Breast epithelium (tissue), 4 donors: ENCODE measurements at regions not wholly inside any gene's neighbourhood (a gene's known extent, or its start where the extent isn't known, plus 50 kb on each side); places are given as distances from the start of the nearest gene placed in this dataset.

Experiments
- DNase-seq, 2 donors: peaks; one replicate each; pipeline ENCODE4 v3.0.0-alpha.2; 2019; ENCODE audit warnings: low spot score in 2 of 2
- H3K27ac ChIP-seq, 2 donors: fragments of 200-600 bp; sonication (generic) in 1 of 2; one replicate each; pipeline ENCODE4 v1.5.1; 2016 to 2019; ENCODE audit warnings: mild to moderate bottlenecking in 1 of 2
- H3K27me3 ChIP-seq, 2 donors: fragments of 200-600 bp; sonication (generic) in 1 of 2; one replicate each; pipeline versions ENCODE4 v1.5.1 to v1.6.0; 2017 to 2019; ENCODE audit warnings: control low read depth in 1 of 2, mild to moderate bottlenecking in 1 of 2
- H3K36me3 ChIP-seq: fragments of 200-600 bp; one replicate; pipeline ENCODE4 v1.5.1; 2019
- H3K4me1 ChIP-seq, 2 donors: fragments of 200-600 bp; sonication (generic); one replicate each; pipeline ENCODE4 v1.5.1; 2016 to 2019; ENCODE audit warnings: control low read depth in 1 of 2
- H3K4me3 ChIP-seq, 3 donors: fragments of 200-600 bp; sonication (generic); 1 replicate in 2 of 3; 2 replicates in 1 of 3; pipeline ENCODE4 v1.5.1; 2016 to 2019; ENCODE audit warnings: mild to moderate bottlenecking in 3 of 3, moderate library complexity in 2 of 3
- H3K9me3 ChIP-seq, 2 donors: fragments of 200-600 bp; sonication (generic) in 1 of 2; one replicate each; pipeline ENCODE4 v1.5.1; 2016 to 2019; ENCODE audit warnings: control low read depth in 1 of 2
- POLR2A ChIP-seq: fragments of 450-650 bp; IDR thresholded peaks from one replicate; pipeline ENCODE4 v1.6.1; 2016; ENCODE audit warnings: antibody characterized with exemption, mild to moderate bottlenecking, moderate library complexity
- POLR2AphosphoS5 ChIP-seq, 3 donors: sonication (generic); formaldehyde crosslinking; IDR thresholded peaks; one replicate each; pipeline ENCODE4 v1.6.1; 2017; ENCODE audit warnings: antibody characterized with exemption in 3 of 3
- intact Hi-C: fragments of 100-400 bp; cut with DNase I; formaldehyde crosslinking; loops from one replicate; pipeline ENCODE4 v1.15.1; 2023; ENCODE audit warnings: low total_unique reads
- TF ChIP-seq, protein P1 (sequence below), 3 donors: fragments of 450-650 bp; IDR thresholded peaks; one replicate each; pipeline ENCODE4 v1.5.1; 2016 to 2017; ENCODE audit warnings: antibody characterized with exemption in 3 of 3, mild to moderate bottlenecking in 3 of 3, moderate library complexity in 3 of 3

DNA sequence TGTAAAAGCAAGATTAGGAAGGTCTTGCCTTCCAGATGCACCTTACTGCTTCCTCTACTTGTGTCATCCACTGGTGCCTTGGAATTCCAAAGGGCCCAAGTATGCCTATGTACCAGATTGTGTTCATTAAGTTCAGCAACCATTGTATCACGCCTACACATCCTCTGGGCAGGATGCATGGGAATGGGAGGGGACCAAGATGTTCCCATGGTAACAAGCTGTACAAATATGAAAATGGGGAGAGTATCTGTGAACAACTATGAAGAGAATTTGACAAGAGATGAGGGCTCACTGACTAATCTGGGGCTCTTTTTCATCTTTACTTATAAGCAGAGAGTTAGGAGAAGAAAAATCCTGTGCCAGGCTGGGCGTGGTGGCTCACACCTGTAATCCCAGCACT lies 137.8 kb upstream of the MAP1B start:
- TF ChIP-seq, protein P1, sequence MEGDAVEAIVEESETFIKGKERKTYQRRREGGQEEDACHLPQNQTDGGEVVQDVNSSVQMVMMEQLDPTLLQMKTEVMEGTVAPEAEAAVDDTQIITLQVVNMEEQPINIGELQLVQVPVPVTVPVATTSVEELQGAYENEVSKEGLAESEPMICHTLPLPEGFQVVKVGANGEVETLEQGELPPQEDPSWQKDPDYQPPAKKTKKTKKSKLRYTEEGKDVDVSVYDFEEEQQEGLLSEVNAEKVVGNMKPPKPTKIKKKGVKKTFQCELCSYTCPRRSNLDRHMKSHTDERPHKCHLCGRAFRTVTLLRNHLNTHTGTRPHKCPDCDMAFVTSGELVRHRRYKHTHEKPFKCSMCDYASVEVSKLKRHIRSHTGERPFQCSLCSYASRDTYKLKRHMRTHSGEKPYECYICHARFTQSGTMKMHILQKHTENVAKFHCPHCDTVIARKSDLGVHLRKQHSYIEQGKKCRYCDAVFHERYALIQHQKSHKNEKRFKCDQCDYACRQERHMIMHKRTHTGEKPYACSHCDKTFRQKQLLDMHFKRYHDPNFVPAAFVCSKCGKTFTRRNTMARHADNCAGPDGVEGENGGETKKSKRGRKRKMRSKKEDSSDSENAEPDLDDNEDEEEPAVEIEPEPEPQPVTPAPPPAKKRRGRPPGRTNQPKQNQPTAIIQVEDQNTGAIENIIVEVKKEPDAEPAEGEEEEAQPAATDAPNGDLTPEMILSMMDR (IDR thresholded peaks at IDR 0.05) = no peak
- TF ChIP-seq POLR2AphosphoS5 (IDR thresholded peaks at IDR 0.05) (no peak), POLR2A (no peak)
- DNase-seq = no peak
- Histone ChIP-seq H3K36me3 (no peaks in the 10 kb centered on the region), H3K9me3 (no peaks in the 10 kb centered on the region), H3K4me3 (no peak overlapping the region), H3K4me1 (no peaks in the 10 kb centered on the region), H3K27me3 (no peaks in the 10 kb centered on the region), H3K27ac (no peak overlapping the region)
- intact Hi-C loops = no loop called here

DNA sequence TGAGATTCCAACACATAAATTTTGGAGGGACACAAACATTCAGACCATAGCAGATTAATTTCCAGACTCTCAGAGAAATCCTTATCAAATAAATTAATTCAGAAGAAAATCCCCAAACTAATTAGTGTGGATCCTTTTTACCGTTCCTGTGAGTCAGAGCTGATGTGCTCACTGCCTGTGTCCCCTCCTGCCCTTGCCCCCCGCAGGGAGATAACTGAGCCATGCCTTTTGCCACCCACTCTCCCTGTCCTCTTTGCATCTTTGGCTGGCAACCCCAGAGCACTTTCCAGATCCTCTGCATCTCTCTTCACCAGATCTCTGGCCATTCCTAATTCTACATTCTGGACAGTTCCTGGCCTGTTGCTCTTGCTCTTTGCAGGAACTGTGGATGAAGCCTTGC lies 135.4 kb upstream of the MAP1B start:
- intact Hi-C loops = no loop called here
- H3K27me3 ChIP-seq = no peaks in the 10 kb centered on the region
- no peak overlapping the region for H3K4me3 ChIP-seq
- H3K27ac ChIP-seq = no peak overlapping the region
- no peaks in the 10 kb centered on the region for H3K9me3 ChIP-seq
- TF ChIP-seq POLR2A (no peak), POLR2AphosphoS5 (IDR thresholded peaks at IDR 0.05) (no peak)
- TF ChIP-seq, protein P1 (IDR thresholded peaks at IDR 0.05) = no peak
- DNase-seq = no peak
- no peaks in the 10 kb centered on the region for H3K4me1 ChIP-seq
- H3K36me3 ChIP-seq = no peaks in the 10 kb centered on the region

DNA sequence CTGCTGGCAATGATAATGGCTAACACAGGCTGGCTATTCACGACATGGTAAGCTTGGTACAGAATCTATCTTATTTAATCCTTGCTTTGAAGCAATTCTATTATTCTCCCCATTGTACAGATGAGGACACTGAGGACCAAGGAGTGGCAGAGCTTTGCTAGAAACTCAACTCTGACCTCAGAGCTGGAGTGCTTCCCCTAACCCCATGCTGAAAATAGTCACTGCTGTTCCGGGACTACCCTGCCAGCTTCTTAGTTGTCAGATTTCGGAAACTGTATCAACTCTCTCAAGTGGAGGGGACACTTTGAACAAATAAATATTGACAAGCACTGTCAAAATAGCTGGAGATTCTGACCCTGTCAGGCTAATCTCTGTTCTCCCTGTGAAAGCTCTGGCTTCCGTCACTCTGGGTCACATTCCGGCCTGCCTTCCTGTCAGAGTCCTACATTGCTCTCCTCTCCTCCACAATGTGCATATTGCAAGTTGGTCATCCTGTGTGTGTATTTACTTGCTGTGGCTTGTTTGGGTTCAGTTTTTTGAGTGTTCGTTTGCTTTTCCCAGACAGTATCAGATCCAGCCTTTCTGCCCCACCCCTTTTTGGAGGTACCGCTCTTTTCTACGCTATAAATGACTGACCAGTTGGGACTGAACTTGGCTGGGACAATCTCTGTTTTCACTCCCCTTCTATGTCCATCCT lies 134.3 kb upstream of the MAP1B start:
- Histone ChIP-seq H3K4me3 (no peak overlapping the region), H3K27ac (peak overlapping the region; percentile 57 to 64), H3K36me3 (no peaks in the 10 kb centered on the region), H3K9me3 (no peaks in the 10 kb centered on the region), H3K4me1 (no peaks in the 10 kb centered on the region), H3K27me3 (no peaks in the 10 kb centered on the region)
- intact Hi-C loops = no loop called here
- DNase-seq = no peak
- no peak for TF ChIP-seq POLR2A
- TF ChIP-seq POLR2AphosphoS5 (IDR thresholded peaks at IDR 0.05) = no peak
- TF ChIP-seq, protein P1 (IDR thresholded peaks at IDR 0.05) = no peak

DNA sequence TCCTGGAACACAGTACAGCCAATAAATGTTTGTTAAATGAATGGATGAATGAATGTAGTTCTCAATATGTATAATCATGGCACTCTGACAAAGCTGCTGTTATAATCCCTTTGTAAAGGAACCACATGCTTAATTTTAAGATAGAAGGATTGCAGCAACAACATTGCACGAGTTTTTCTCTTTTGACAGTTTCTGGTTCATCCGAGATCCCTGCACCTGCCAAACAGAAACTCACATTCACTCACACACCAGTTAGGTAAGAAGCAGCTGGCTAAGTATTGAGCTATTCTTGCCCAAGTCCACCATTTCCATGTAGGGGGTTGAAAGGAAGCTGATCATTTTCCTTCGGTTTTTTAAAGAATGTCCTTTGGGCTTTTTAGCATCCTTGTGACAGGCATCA lies 133.7 kb upstream of the MAP1B start:
- no peak overlapping the region for H3K4me3 ChIP-seq
- peak overlapping the region; percentile 57 to 64 for H3K27ac ChIP-seq
- no peaks in the 10 kb centered on the region for H3K36me3 ChIP-seq
- intact Hi-C loops = no loop called here
- TF ChIP-seq, protein P1 (IDR thresholded peaks at IDR 0.05) = no peak
- TF ChIP-seq POLR2A = no peak
- no peak for TF ChIP-seq POLR2AphosphoS5 (IDR thresholded peaks at IDR 0.05)
- no peaks in the 10 kb centered on the region for H3K9me3 ChIP-seq
- H3K4me1 ChIP-seq = no peaks in the 10 kb centered on the region
- no peak for DNase-seq
- H3K27me3 ChIP-seq = no peaks in the 10 kb centered on the region

- Histone ChIP-seq H3K27me3 (no peaks in the 10 kb centered on the region), H3K36me3 (no peaks in the 10 kb centered on the region), H3K4me3 (no peak overlapping the region), H3K27ac (peak overlapping the region; percentile 57 to 64), H3K9me3 (no peaks in the 10 kb centered on the region), H3K4me1 (no peaks in the 10 kb centered on the region)
- DNase-seq = peak in 1 of 2 donors; percentile 23
- intact Hi-C loops = no loop called here
- TF ChIP-seq POLR2AphosphoS5 (IDR thresholded peaks at IDR 0.05) (peak in 1 of 3 donors; percentile 76), POLR2A (no peak)
Observed at GRCh38 chr5:71974165-71974564, 133.1 kb upstream of the MAP1B start.
